IgD-negative memory B cell (primary cell): ENCODE measurements at regions not wholly inside any gene's neighbourhood (a gene's known extent, or its start where the extent isn't known, plus 50 kb on each side); places are given as distances from the start of the nearest gene placed in this dataset.
A peak's percentile ranks its signal among the peaks of the same experiment; 100 is the strongest.

Experiments
- H3K27ac Mint-ChIP-seq, 3 donors: one replicate each; pipeline ENCODE4 v1.8.0; 2020 to 2022; ENCODE audit warnings: mild to moderate bottlenecking in 3 of 3, mixed read lengths in 3 of 3, moderate library complexity in 1 of 3
- H3K27me3 Mint-ChIP-seq: one replicate; pipeline ENCODE4 v1.8.0; 2021; ENCODE audit warnings: mixed read lengths
- H3K36me3 Mint-ChIP-seq: one replicate; pipeline ENCODE4 v1.8.0; 2020; ENCODE audit warnings: mild to moderate bottlenecking, mixed read lengths
- H3K4me1 Mint-ChIP-seq, 3 donors: one replicate each; pipeline ENCODE4 v1.8.0; 2020 to 2022; ENCODE audit warnings: mixed read lengths in 3 of 3, mild to moderate bottlenecking in 1 of 3
- H3K4me3 Mint-ChIP-seq, 4 donors: one replicate each; pipeline ENCODE4 v1.8.0; 2020 to 2022; ENCODE audit warnings: mild to moderate bottlenecking in 4 of 4, mixed read lengths in 4 of 4, moderate library complexity in 3 of 4
- H3K9me3 Mint-ChIP-seq, 3 donors: one replicate each; pipeline ENCODE4 v1.8.0; 2020 to 2021; ENCODE audit warnings: mixed read lengths in 3 of 3, mild to moderate bottlenecking in 1 of 3

DNA sequence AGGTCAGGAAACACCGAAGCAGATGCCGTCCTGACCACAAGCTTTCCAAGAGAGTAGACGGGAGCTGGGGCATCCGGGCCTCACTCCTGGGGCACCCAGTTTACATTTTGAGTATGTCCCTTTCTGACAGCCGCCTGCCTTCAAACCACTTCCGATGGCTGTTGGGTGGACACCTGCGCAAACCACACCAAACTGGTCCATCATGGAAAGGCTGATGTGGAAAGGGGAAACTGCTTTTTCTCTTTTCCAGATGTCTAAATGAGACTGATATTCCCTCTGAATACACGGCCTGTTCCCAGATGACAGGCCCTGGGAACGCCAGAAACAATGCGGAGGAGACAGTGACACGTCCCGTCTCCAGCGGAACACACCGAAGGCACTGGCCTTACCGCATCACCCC is 290.0 kb upstream of the SALL3 start:
- no peak overlapping the region for H3K27ac Mint-ChIP-seq
- no peaks in the 10 kb centered on the region for H3K36me3 Mint-ChIP-seq
- H3K4me3 Mint-ChIP-seq, result no peak overlapping the region
- no peaks in the 10 kb centered on the region for H3K27me3 Mint-ChIP-seq
- H3K9me3 Mint-ChIP-seq, result no peaks in the 10 kb centered on the region
- no peaks in the 10 kb centered on the region for H3K4me1 Mint-ChIP-seq

DNA sequence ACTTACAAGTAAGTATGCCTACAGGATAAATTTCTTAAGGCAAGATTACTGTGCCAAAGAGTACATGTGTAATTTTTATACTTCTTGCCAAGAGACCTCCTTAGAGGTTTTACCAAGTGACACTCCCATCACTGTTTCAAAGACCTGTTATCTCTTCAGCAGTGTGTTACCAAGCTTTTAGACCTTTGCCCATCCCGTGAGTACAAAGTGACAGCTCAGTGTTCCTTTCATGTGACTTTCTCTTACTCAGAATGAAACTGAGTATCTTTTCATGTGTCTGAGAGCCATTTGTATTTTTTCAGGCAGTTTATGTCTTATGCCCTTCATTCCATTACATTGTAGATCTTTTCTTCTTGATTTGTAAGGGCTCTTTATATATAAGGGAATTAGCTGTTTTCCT is 287.5 kb upstream of the SALL3 start:
- no peaks in the 10 kb centered on the region for H3K36me3 Mint-ChIP-seq
- H3K27me3 Mint-ChIP-seq, result no peaks in the 10 kb centered on the region
- no peak overlapping the region for H3K4me3 Mint-ChIP-seq
- no peaks in the 10 kb centered on the region for H3K4me1 Mint-ChIP-seq
- H3K9me3 Mint-ChIP-seq, result no peaks in the 10 kb centered on the region
- no peak overlapping the region for H3K27ac Mint-ChIP-seq

DNA sequence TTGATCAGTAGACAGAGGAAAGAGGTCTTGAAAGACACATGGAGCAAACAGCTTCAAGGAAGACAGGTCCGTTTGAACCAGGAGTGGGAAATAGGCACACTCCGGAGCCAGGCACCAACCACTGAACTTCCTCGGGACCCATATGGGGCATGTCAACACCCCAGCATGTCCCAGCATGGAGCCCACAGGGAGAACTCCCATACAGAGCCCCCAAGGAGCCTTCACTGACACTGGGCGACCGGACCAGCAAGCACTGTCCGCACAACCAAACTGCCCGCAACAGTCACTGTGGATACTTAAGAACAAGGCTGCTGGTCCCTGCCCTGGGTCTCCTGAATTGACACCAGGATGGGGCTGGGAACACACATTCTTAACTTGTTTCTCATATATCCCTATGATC is 286.2 kb upstream of the SALL3 start:
- Mint-ChIP-seq H3K27ac (no peak overlapping the region), H3K9me3 (peaks cover 0 to 2% (median 0%) of the 10 kb centered on the region in 3 donors), H3K4me3 (no peak overlapping the region), H3K27me3 (no peaks in the 10 kb centered on the region), H3K36me3 (peaks cover 2% of the 10 kb centered on the region), H3K4me1 (no peaks in the 10 kb centered on the region)

DNA sequence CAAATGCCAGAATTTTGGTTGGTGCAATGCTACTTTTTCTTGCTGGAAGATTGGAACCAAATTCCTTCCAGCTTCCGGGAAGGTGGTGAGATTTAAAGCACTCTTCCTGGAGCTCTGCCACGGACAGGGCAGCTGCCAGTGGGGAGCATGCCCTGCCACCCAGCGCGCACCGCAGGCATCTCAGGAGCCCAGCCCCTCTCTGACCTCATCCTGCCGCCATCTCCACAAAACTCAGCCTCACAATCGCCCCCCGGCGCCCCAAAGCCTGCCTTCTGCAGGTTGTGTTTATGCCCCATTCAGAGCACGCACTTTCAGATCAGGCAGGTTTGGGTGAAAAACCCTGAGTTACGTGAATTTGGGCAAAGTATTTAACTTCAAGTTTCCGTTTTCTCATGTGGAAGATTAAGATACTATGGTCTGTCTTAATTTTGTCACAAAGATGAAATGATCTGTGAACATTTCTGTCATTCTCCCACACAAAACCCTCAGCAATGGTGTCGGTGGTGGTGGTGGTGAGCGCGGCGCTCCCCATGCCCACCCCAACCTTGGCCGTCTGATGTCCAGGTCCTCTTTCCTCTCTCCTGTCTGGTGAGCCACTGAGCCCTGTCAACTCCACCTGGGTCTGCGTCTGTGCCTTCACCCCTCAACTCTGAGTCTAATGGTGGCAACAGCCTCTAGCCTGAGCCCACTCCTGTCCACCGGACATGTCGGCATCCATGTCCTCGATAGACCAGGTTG is 282.8 kb upstream of the SALL3 start:
- Mint-ChIP-seq H3K9me3 (peaks cover 0 to 3% (median 0%) of the 10 kb centered on the region in 3 donors), H3K27ac (peak overlapping the region in 1 of 3 donors; percentile 48), H3K27me3 (no peaks in the 10 kb centered on the region), H3K4me3 (no peak overlapping the region), H3K36me3 (peaks cover 2% of the 10 kb centered on the region), H3K4me1 (no peaks in the 10 kb centered on the region)

DNA sequence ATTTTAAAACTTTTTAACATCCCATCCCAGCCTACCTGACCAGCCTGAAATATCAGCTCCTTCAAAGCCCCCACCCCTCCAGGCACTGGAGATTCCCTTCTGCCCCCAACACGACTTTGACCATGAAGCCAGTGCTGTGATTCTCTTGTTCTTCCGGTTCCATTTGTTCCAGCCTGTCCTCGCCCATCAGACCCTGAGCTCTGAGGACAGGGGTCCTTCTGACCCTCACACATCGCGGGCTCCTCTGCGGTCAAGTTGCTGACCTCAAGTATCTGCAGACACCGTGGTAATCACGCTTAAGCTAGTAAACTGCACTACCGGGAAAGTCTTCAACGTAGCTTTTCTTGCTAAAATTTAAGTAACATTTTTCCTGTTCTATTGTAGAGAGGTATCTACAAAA is 282.2 kb upstream of the SALL3 start:
- Mint-ChIP-seq H3K27ac (peak overlapping the region in 1 of 3 donors; percentile 48), H3K4me1 (no peaks in the 10 kb centered on the region), H3K4me3 (no peak overlapping the region), H3K9me3 (peaks cover 0 to 3% (median 0%) of the 10 kb centered on the region in 3 donors), H3K27me3 (no peaks in the 10 kb centered on the region), H3K36me3 (peaks cover 2% of the 10 kb centered on the region)

DNA sequence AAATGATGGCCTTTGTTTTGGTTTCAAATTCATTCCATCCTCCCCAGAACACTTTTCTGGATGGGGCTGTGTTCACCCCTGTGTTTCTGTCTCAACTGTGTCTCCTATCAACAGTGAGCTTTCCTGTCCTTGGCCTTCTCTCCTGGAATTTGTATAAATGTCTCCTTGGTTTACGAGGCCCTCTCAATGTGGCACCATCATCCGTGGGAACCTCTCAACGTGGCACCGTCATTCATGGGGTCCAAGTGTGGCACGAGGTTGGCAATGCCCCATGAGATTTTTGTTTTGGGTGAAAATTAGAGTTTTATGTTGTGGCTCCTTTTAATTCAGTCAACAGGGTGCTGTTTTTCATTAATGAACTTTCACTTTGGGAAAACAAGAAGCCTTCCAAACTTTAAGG is 280.7 kb upstream of the SALL3 start:
- no peaks in the 10 kb centered on the region for H3K4me1 Mint-ChIP-seq

DNA sequence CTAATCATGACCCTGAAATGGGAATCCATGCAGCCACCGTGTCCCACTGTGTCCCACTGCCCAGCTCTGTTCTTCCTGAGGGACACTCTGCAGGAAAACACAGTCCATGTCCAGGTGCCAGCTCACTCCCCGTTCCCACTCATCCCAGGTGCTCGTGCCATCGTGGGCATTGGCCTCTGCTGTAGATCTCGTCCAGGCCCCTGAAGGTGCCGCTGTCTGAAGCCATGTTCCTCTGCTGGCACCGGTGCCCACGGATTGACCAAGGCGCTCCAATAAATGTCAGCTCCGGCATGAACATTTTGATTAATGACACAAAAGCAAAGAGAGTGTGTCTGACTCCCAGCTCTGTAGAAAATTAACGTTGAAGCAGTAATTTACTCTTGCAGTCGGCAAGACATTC is 280.1 kb upstream of the SALL3 start:
- no peaks in the 10 kb centered on the region for H3K4me1 Mint-ChIP-seq
- no peak overlapping the region for H3K4me3 Mint-ChIP-seq
- peaks cover 2% of the 10 kb centered on the region for H3K36me3 Mint-ChIP-seq
- no peak overlapping the region for H3K27ac Mint-ChIP-seq
- no peaks in the 10 kb centered on the region for H3K27me3 Mint-ChIP-seq
- H3K9me3 Mint-ChIP-seq, result peaks cover 0 to 5% (median 3%) of the 10 kb centered on the region in 3 donors

More for the DNA sequence above, 280.7 kb upstream of the SALL3 start:
- H3K36me3 Mint-ChIP-seq, result peaks cover 2% of the 10 kb centered on the region
- H3K9me3 Mint-ChIP-seq, result peaks cover 0 to 3% (median under 1%) of the 10 kb centered on the region in 3 donors
- H3K27me3 Mint-ChIP-seq, result no peaks in the 10 kb centered on the region
- H3K27ac Mint-ChIP-seq, result no peak overlapping the region
- H3K4me3 Mint-ChIP-seq, result no peak overlapping the region

DNA sequence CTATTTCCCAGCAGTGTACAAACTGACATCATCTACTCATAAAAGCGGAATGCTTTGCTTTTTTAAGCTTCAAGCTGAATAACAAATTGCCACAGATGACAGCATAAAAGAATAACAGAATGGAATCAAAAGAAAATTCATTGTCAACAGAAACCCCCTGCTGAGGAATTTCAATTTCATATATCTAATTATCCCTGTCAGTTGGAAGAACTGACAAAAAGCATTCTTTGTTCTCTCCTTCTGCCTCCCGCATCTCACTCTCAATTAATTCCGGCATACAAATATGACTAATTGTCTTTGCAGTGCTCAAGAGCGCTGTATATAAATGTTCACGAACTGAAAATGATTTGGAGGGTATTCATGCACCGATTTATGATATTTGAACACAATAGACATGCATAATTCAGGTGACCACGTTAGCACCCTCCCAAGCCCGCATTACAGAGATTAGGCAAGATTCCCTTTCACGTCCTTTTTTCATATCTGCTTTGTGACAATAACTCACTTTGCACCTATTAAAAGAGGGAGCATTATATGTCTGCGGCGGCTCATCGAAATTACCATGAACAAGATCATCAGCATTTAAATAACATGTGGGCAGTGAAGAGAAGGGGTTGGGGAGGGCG is 277.7 kb upstream of the SALL3 start:
- Mint-ChIP-seq H3K9me3 (peaks cover 0 to 7% (median 3%) of the 10 kb centered on the region in 3 donors), H3K27ac (no peak overlapping the region), H3K36me3 (peaks cover 2% of the 10 kb centered on the region), H3K4me1 (no peaks in the 10 kb centered on the region), H3K4me3 (no peak overlapping the region), H3K27me3 (no peaks in the 10 kb centered on the region)

DNA sequence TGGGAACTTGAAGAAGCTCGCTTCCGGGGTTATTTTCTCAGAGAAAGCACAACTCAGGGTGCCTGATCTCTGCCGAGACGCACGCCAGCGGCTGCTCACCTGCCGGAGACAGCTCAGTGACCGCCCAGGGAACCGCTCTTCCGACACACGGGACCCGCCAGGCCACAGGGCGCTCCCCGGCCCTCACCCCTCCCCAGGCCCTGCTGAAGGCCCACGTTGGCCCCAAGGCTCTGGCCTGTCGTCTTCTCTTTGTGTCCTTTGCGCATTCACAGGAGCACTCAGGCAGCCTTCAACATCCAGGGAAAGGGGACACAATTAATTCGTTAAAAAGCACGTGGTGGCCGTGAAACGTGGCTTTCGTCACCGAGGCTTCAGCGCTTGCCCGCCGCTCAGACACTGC is 276.3 kb upstream of the SALL3 start:
- no peaks in the 10 kb centered on the region for H3K4me1 Mint-ChIP-seq
- no peak overlapping the region for H3K4me3 Mint-ChIP-seq
- no peaks in the 10 kb centered on the region for H3K27me3 Mint-ChIP-seq
- H3K9me3 Mint-ChIP-seq, result peaks cover 2 to 9% (median 6%) of the 10 kb centered on the region in 3 donors
- H3K36me3 Mint-ChIP-seq, result no peaks in the 10 kb centered on the region
- H3K27ac Mint-ChIP-seq, result no peak overlapping the region

DNA sequence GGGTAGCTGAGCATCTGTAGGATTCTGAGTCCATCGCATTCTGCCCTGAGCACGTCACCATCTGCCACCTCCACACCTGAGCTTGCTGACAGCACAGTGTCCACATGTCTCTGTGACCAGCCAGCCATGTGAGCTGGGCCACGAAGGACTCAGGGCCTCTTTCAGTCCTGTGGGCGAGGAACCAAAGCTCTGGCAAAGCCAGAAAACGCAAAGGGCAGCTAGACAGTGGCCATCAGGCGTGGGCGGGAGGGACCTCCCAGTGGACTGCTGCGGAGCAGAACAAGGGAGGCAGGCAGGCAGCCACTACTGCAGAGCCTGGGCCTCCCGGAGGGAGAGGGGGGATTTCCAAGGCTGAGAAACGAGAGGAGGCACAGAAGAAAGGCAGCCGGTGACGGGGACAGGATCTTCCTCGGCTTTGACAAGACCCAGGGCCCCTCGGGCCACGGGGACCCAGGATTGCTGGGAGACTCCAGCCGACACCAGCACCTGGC is 274.6 kb upstream of the SALL3 start:
- no peak overlapping the region for H3K27ac Mint-ChIP-seq
- H3K4me3 Mint-ChIP-seq, result no peak overlapping the region
- H3K9me3 Mint-ChIP-seq, result peaks cover 0 to 14% (median 12%) of the 10 kb centered on the region in 3 donors
- H3K4me1 Mint-ChIP-seq, result no peaks in the 10 kb centered on the region
- H3K36me3 Mint-ChIP-seq, result no peaks in the 10 kb centered on the region
- H3K27me3 Mint-ChIP-seq, result no peaks in the 10 kb centered on the region

DNA sequence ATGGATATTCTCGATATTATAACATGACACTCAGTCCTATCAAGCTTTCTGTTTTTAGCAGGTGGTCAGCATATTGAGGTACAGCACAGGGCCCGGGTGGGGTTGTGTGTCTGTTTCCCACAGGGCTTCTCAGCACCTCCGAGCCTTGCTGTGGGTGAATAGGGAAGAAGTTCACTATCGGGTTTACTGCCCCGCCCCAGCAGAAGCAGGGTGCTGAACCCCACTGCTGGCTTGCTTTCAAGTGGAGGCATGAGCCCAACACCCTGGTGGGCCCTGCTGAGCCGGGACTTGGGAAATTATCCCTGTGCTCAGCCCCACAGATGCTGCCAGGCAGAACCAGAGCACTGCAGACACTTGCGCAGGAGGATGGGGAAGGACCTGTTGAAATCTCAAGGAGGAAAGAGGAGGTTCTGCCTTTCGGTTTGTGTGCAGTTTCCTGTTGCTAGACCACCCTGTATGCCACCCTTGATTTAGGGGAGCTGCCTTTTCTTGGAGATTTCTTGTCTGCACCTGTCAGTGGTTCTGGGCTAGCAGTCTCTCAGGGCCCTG is 270.3 kb upstream of the SALL3 start:
- Mint-ChIP-seq H3K27me3 (no peaks in the 10 kb centered on the region), H3K9me3 (peaks cover 1 to 14% (median 12%) of the 10 kb centered on the region in 3 donors), H3K4me1 (no peaks in the 10 kb centered on the region), H3K27ac (no peak overlapping the region), H3K4me3 (peak overlapping the region in 1 of 4 donors; percentile 22), H3K36me3 (no peaks in the 10 kb centered on the region)

DNA sequence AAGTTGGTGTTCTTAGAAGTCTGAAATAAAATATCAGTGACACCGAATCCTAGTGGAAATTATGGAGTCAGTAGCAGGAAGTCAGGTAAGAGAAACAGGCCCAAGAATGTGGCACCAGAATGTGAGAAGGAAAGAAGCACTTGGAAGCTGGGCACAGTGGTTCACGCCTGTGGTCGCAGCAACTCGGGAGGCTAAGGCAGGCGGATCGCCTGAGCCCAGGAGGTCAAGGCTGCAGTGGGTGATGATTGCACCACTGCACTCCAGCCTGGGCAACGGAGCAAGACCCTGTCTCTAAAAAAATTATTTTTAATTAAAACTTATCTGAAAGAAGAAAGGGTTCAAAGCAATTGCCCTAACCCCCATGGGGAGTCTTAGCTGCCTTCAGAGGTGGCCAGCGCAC is 268.3 kb upstream of the SALL3 start:
- Mint-ChIP-seq H3K4me3 (no peak overlapping the region), H3K27me3 (no peaks in the 10 kb centered on the region), H3K9me3 (peaks cover 1 to 12% (median 12%) of the 10 kb centered on the region in 3 donors), H3K27ac (no peak overlapping the region), H3K36me3 (no peaks in the 10 kb centered on the region), H3K4me1 (peaks cover 0 to 1% (median 0%) of the 10 kb centered on the region in 3 donors)

DNA sequence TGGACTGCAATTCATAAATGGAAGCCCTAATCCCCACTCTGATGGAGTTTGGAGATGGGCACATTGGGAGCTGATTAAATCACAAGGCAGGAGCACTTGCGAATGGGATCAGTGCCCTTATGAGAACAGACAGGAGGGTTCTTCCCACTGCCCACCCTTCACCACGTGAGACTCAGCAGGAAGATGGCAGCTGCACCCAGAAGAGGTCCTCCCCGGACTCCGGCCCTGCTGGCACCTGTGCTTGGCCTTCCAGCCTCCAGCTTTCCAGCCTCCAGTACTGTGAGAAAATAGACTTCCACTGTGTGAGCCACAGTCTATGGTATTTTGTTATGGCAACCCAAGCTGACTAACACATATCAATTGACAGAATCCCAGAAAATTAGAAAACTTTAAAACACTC is 267.6 kb upstream of the SALL3 start:
- no peaks in the 10 kb centered on the region for H3K27me3 Mint-ChIP-seq
- H3K9me3 Mint-ChIP-seq, result peaks cover 1 to 12% (median 12%) of the 10 kb centered on the region in 3 donors
- no peak overlapping the region for H3K27ac Mint-ChIP-seq
- H3K4me3 Mint-ChIP-seq, result no peak overlapping the region
- no peaks in the 10 kb centered on the region for H3K36me3 Mint-ChIP-seq
- peaks cover 0 to 1% (median 1%) of the 10 kb centered on the region in 3 donors for H3K4me1 Mint-ChIP-seq

DNA sequence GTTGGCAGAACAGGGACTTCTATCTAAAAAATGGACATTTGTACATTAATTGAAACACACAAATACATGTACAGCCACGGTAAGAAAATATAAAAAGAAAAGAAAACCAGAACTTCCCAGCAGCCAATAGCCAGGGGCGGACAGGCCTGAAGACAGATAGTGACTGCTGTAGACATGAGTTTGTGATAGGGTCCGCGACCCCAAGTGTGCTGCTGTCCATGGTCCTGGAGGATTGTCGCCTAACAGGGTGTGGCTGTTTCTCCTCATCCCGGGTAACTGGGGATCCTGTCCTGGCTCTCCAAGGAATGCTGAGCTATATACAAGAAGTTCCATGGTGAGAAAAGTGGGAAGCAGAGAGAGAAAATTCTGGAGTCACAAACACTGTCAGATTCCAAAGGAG is 266.5 kb upstream of the SALL3 start:
- H3K4me1 Mint-ChIP-seq, result peaks cover 0 to 1% (median 1%) of the 10 kb centered on the region in 3 donors
- H3K4me3 Mint-ChIP-seq, result no peak overlapping the region
- H3K36me3 Mint-ChIP-seq, result no peaks in the 10 kb centered on the region

DNA sequence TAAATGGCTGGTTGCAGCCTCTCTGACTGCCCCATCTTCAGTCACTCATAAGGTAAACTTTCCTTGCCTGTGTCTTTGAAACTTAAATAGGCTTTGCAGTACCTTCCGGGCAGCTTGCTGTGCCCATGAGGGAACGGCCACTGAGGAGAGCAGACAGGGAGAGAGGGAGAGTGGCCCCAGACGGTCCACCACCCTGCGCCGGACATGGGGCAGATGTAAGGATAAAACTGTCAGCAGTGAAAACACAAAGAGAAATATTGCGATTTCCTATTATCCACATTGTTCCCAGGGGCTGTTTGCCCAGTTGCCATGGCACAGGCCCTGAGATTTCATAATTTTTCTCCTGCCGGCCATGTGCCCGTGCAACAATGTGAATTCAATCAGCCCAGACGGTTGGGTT is 265.9 kb upstream of the SALL3 start:
- H3K9me3 Mint-ChIP-seq, result peaks cover 1 to 6% (median 1%) of the 10 kb centered on the region in 3 donors
- H3K4me1 Mint-ChIP-seq, result peaks cover 0 to 1% (median 1%) of the 10 kb centered on the region in 3 donors
- no peaks in the 10 kb centered on the region for H3K27me3 Mint-ChIP-seq
- peaks cover 3% of the 10 kb centered on the region for H3K36me3 Mint-ChIP-seq
- peak overlapping the region in 1 of 3 donors; percentile 53 for H3K27ac Mint-ChIP-seq
- H3K4me3 Mint-ChIP-seq, result no peak overlapping the region

More for the DNA sequence above, 266.5 kb upstream of the SALL3 start:
- H3K27me3 Mint-ChIP-seq, result no peaks in the 10 kb centered on the region
- H3K9me3 Mint-ChIP-seq, result peaks cover 1 to 12% (median 8%) of the 10 kb centered on the region in 3 donors
- no peak overlapping the region for H3K27ac Mint-ChIP-seq
